GM23338 (cell line): ENCODE measurements at regions not wholly inside any gene's neighbourhood (a gene's known extent, or its start where the extent isn't known, plus 50 kb on each side); places are given as distances from the start of the nearest gene placed in this dataset.
"Not testable (repeated sequence)": the region's sequence is repeated elsewhere in the genome, so short reads cannot be mapped to it uniquely, and the experiment has no call there.

Experiments used
- ATAC-seq: fragments of 200-7000 bp; cut with Tn5 transposase; 3 replicates; pipeline ENCODE4 v1.9.1; 2020
- DNase-seq: peaks from one replicate; pipeline ENCODE4 v3.0.0-alpha.2; 2015; ENCODE audit warnings: low spot score
- H2AFZ ChIP-seq: fragments of 200-600 bp; sonication (generic); 2 replicates; pipeline ENCODE4 v1.8.0; 2016; ENCODE audit warnings: antibody characterized with exemption, mild to moderate bottlenecking, moderate library complexity
- H3F3A ChIP-seq: fragments of 200-600 bp; sonication (generic); replicated peaks from 2 replicates; pipeline ENCODE4 v1.8.0; 2017; ENCODE audit warnings: antibody characterized with exemption, mixed run types, low read depth
- H3K27ac ChIP-seq: fragments of 200-600 bp; sonication (generic); 2 replicates; pipeline ENCODE4 v1.6.1; 2016; ENCODE audit warnings: low read depth
- H3K27me3 ChIP-seq: fragments of 200-600 bp; sonication (generic); 2 replicates; pipeline ENCODE4 v1.8.0; 2016; ENCODE audit warnings: mild to moderate bottlenecking, mixed run types, moderate library complexity; ENCODE audit not compliant: insufficient read depth
- H3K36me3 ChIP-seq: fragments of 200-600 bp; sonication (generic); 2 replicates; pipeline ENCODE4 v1.8.0; 2016; ENCODE audit warnings: mild to moderate bottlenecking; ENCODE audit not compliant: insufficient read depth
- H3K4me1 ChIP-seq: fragments of 200-600 bp; sonication (generic); 2 replicates; pipeline ENCODE4 v1.8.0; 2016; ENCODE audit warnings: mild to moderate bottlenecking, moderate library complexity; ENCODE audit not compliant: insufficient read depth
- H3K4me2 ChIP-seq: fragments of 200-600 bp; sonication (generic); 2 replicates; pipeline ENCODE4 v1.7.1; 2017; ENCODE audit warnings: mixed run types
- H3K4me3 ChIP-seq: fragments of 200-600 bp; sonication (generic); 2 replicates; pipeline ENCODE4 v1.6.1; 2016; ENCODE audit warnings: mixed run types
- H3K79me2 ChIP-seq: fragments of 200-600 bp; sonication (generic); replicated peaks from 2 replicates; pipeline ENCODE4 v1.8.0; 2017; ENCODE audit warnings: mild to moderate bottlenecking; ENCODE audit not compliant: insufficient read depth
- H3K9me2 ChIP-seq: fragments of 200-600 bp; sonication (generic); 2 replicates; pipeline ENCODE4 v1.8.0; 2017; ENCODE audit not compliant: insufficient read depth
- H4K20me1 ChIP-seq: fragments of 200-600 bp; sonication (generic); replicated peaks from 2 replicates; pipeline ENCODE4 v1.8.0; 2017; ENCODE audit warnings: mild to moderate bottlenecking; ENCODE audit not compliant: insufficient read depth
- H3K27ac Mint-ChIP-seq: 2 replicates; pipeline ENCODE4 v1.8.0; 2020; ENCODE audit warnings: inconsistent platforms, mild to moderate bottlenecking, moderate library complexity, mixed read lengths
- H3K27me3 Mint-ChIP-seq: 3 replicates; pipeline ENCODE4 v1.8.0; 2022; ENCODE audit warnings: low read depth, mild to moderate bottlenecking, moderate library complexity, mixed read lengths, inconsistent platforms; ENCODE audit not compliant: insufficient read depth, poor library complexity
- H3K36me3 Mint-ChIP-seq: 3 replicates; pipeline ENCODE4 v1.8.0; 2021; ENCODE audit warnings: low read depth, mild to moderate bottlenecking, inconsistent platforms, moderate library complexity, mixed read lengths
- H3K4me1 Mint-ChIP-seq: 3 replicates; pipeline ENCODE4 v1.8.0; 2020; ENCODE audit warnings: mild to moderate bottlenecking, inconsistent platforms, mixed read lengths
- H3K4me3 Mint-ChIP-seq: 3 replicates; pipeline ENCODE4 v1.8.0; 2021; ENCODE audit warnings: moderate library complexity, mild to moderate bottlenecking, inconsistent platforms, mixed read lengths
- H3K9me3 Mint-ChIP-seq: 3 replicates; pipeline ENCODE4 v1.8.0; 2020; ENCODE audit warnings: moderate library complexity, mild to moderate bottlenecking, inconsistent platforms, mixed read lengths
- EZH2phosphoT487 ChIP-seq: fragments of 200-600 bp; sonication (generic); IDR thresholded peaks from one replicate; pipeline ENCODE4 v1.8.1; 2018; ENCODE audit warnings: antibody characterized with exemption; ENCODE audit not compliant: unreplicated experiment
- POLR2AphosphoS5 ChIP-seq: IDR thresholded peaks from 2 replicates; pipeline ENCODE4 v1.6.1; 2016; ENCODE audit warnings: antibody characterized with exemption, low read depth
- ZNF462 ChIP-seq: fragments of 250-450 bp; sonication (Bioruptor Pico); IDR thresholded peaks from 2 replicates; pipeline ENCODE4 v1.5.0; 2020; ENCODE audit warnings: mild to moderate bottlenecking, moderate library complexity

GRCh38 chr17:26963163-26963503 is 330.8 kb upstream of the WSB1 start (continued):
- TF ChIP-seq ZNF462 (CRISPR knock-in tag), result no peak
- no peak for TF ChIP-seq EZH2phosphoT487
- TF ChIP-seq POLR2AphosphoS5, result no peak

- not testable (repeated sequence) for H3K79me2 ChIP-seq, H3K4me3 ChIP-seq, H3K4me2 ChIP-seq, H3K9me2 ChIP-seq, H3F3A ChIP-seq, ATAC-seq, H3K4me3 Mint-ChIP-seq, H3K36me3 ChIP-seq, H4K20me1 ChIP-seq, H2AFZ ChIP-seq, H3K27me3 ChIP-seq, H3K27me3 Mint-ChIP-seq, H3K4me1 ChIP-seq, DNase-seq, H3K4me1 Mint-ChIP-seq, H3K27ac ChIP-seq, H3K27ac Mint-ChIP-seq
- H3K9me3 Mint-ChIP-seq, result peaks cover 40% of the 10 kb centered on the region
- peaks cover 13% of the 10 kb centered on the region for H3K36me3 Mint-ChIP-seq
Observed at GRCh38 chr17:26965898-26966624, 327.9 kb upstream of the WSB1 start.

GRCh38 chr17:26966625-26967179 is 327.2 kb upstream of the WSB1 start:
- H4K20me1 ChIP-seq, H3K27ac ChIP-seq, H3F3A ChIP-seq, DNase-seq, H3K36me3 ChIP-seq, H2AFZ ChIP-seq, H3K4me3 ChIP-seq, H3K27me3 Mint-ChIP-seq, ATAC-seq, H3K4me1 ChIP-seq, H3K27ac Mint-ChIP-seq, H3K4me1 Mint-ChIP-seq, H3K79me2 ChIP-seq, H3K4me3 Mint-ChIP-seq, H3K9me2 ChIP-seq, H3K27me3 ChIP-seq, H3K4me2 ChIP-seq: not testable (repeated sequence)
- Mint-ChIP-seq H3K9me3 (peaks cover 38% of the 10 kb centered on the region), H3K36me3 (peaks cover 13% of the 10 kb centered on the region)

- H4K20me1 ChIP-seq, H3K36me3 ChIP-seq, H3K27ac ChIP-seq, H3K4me3 Mint-ChIP-seq, H3F3A ChIP-seq, H3K4me1 ChIP-seq, H3K27me3 Mint-ChIP-seq, H3K9me2 ChIP-seq, H3K27me3 ChIP-seq, ATAC-seq, H3K4me2 ChIP-seq, DNase-seq, H3K4me3 ChIP-seq, H3K27ac Mint-ChIP-seq, H3K4me1 Mint-ChIP-seq, H3K79me2 ChIP-seq, H2AFZ ChIP-seq: not testable (repeated sequence)
- Mint-ChIP-seq H3K36me3 (peaks cover 30% of the 10 kb centered on the region), H3K9me3 (peaks cover 85% of the 10 kb centered on the region)
Observed at GRCh38 chr17:26981845-26982425, 312.0 kb upstream of the WSB1 start.

- H3K79me2 ChIP-seq, H3K9me2 ChIP-seq, H3K4me1 Mint-ChIP-seq, ATAC-seq, H3K4me2 ChIP-seq, H3K4me1 ChIP-seq, H3K27me3 ChIP-seq, H3K27ac Mint-ChIP-seq, H2AFZ ChIP-seq, H3K4me3 ChIP-seq, H3K4me3 Mint-ChIP-seq, H3K27me3 Mint-ChIP-seq, DNase-seq, H4K20me1 ChIP-seq, H3K36me3 ChIP-seq, H3K27ac ChIP-seq, H3F3A ChIP-seq: not testable (repeated sequence)
- Mint-ChIP-seq H3K9me3 (peaks cover 89% of the 10 kb centered on the region), H3K36me3 (peaks cover 30% of the 10 kb centered on the region)
Observed at GRCh38 chr17:26982563-26982962, 311.4 kb upstream of the WSB1 start.
